ENCODE measurements at regions not wholly inside any gene's neighbourhood (a gene's known extent, or its start where the extent isn't known, plus 50 kb on each side); places are given as distances from the start of the nearest gene placed in this dataset.
A peak's percentile ranks its signal among the peaks of the same experiment; 100 is the strongest.

GRCh38 chr2:54385271-54385670 is 70.9 kb upstream of the SPTBN1 start:
- 83 to 95% (median 92%) methylated on average over 1 of the region's 1 CpG for WGBS, 5 donors
- TF ChIP-seq CTCF (IDR thresholded peaks at IDR 0.05 in 8 of 11, conservative IDR thresholded peaks at IDR 0.05 in 3 of 11) (no peak), POLR2AphosphoS5 (IDR thresholded peaks at IDR 0.05) (no peak), POLR2A (IDR thresholded peaks at IDR 0.05) (no peak)
- no peak for DNase-seq
- Histone ChIP-seq H3K9me3 (no peaks in the 10 kb centered on the region), H3K4me1 (peaks cover 0 to 7% (median 0%) of the 10 kb centered on the region in 6 donors), H3K36me3 (no peaks in the 10 kb centered on the region), H3K27me3 (replicated peaks in 1 of 7) (no peaks in the 10 kb centered on the region), H3K27ac (no peak overlapping the region), H3K4me3 (no peak overlapping the region)
- intact Hi-C loops (cut with DNase I; ENCODE audit: low total_unique reads): no loop called here

GRCh38 chr2:54386585-54386984 is 69.5 kb upstream of the SPTBN1 start:
- DNase-seq: no peak
- Histone ChIP-seq H3K4me3 (no peak overlapping the region), H3K36me3 (no peaks in the 10 kb centered on the region), H3K27me3 (replicated peaks in 1 of 7) (no peaks in the 10 kb centered on the region), H3K9me3 (no peaks in the 10 kb centered on the region), H3K27ac (peak overlapping the region in 7 of 8 donors; percentile 33 to 71 (median 57)), H3K4me1 (peaks cover 0 to 7% (median 0%) of the 10 kb centered on the region in 6 donors)
- intact Hi-C loops (cut with DNase I; ENCODE audit: low total_unique reads): no loop called here
- TF ChIP-seq POLR2A (IDR thresholded peaks at IDR 0.05) (no peak), CTCF (IDR thresholded peaks at IDR 0.05 in 8 of 11, conservative IDR thresholded peaks at IDR 0.05 in 3 of 11) (no peak), POLR2AphosphoS5 (IDR thresholded peaks at IDR 0.05) (no peak)
- 83 to 90% (median 84%) methylated on average over 3 of the region's 3 CpGs for WGBS, 5 donors

GRCh38 chr2:54387059-54387991 is 68.8 kb upstream of the SPTBN1 start:
- Histone ChIP-seq H3K4me3 (no peak overlapping the region), H3K9me3 (no peaks in the 10 kb centered on the region), H3K27ac (peak overlapping the region in 7 of 8 donors; percentile 33 to 71 (median 57)), H3K27me3 (replicated peaks in 1 of 7) (no peaks in the 10 kb centered on the region), H3K36me3 (no peaks in the 10 kb centered on the region), H3K4me1 (peaks cover 0 to 7% (median 0%) of the 10 kb centered on the region in 6 donors)
- no peak for DNase-seq
- WGBS, 5 donors: 50 to 78% (median 73%) methylated on average over 7 of the region's 7 CpGs
- peak in 1 of 3 donors; percentile 77 for TF ChIP-seq POLR2AphosphoS5 (IDR thresholded peaks at IDR 0.05)
- no peak for TF ChIP-seq CTCF (IDR thresholded peaks at IDR 0.05 in 8 of 11, conservative IDR thresholded peaks at IDR 0.05 in 3 of 11)
- intact Hi-C loops (cut with DNase I; ENCODE audit: low total_unique reads): no loop called here

GRCh38 chr2:54388076-54388475 is 68.1 kb upstream of the SPTBN1 start:
- DNase-seq: no peak
- Histone ChIP-seq H3K4me3 (no peak overlapping the region), H3K27me3 (replicated peaks in 1 of 7) (no peaks in the 10 kb centered on the region), H3K27ac (peak overlapping the region in 4 of 8 donors; percentile 49 to 71 (median 60)), H3K4me1 (peaks cover 0 to 7% (median 0%) of the 10 kb centered on the region in 6 donors), H3K36me3 (no peaks in the 10 kb centered on the region), H3K9me3 (no peaks in the 10 kb centered on the region)
- WGBS, 5 donors: 90 to 95% (median 95%) methylated on average over 5 of the region's 5 CpGs
- TF ChIP-seq CTCF (IDR thresholded peaks at IDR 0.05 in 8 of 11, conservative IDR thresholded peaks at IDR 0.05 in 3 of 11): no peak
- no peak for TF ChIP-seq POLR2A (IDR thresholded peaks at IDR 0.05)
- no peak for TF ChIP-seq POLR2AphosphoS5 (IDR thresholded peaks at IDR 0.05)
- intact Hi-C loops (cut with DNase I; ENCODE audit: low total_unique reads): no loop called here

Data from spleen (tissue), 11 donors.